ENCODE measurements at regions not wholly inside any gene's neighbourhood (a gene's known extent, or its start where the extent isn't known, plus 50 kb on each side); places are given as distances from the start of the nearest gene placed in this dataset.
"Not testable (repeated sequence)": the region's sequence is repeated elsewhere in the genome, so short reads cannot be mapped to it uniquely, and the experiment has no call there.

DNA sequence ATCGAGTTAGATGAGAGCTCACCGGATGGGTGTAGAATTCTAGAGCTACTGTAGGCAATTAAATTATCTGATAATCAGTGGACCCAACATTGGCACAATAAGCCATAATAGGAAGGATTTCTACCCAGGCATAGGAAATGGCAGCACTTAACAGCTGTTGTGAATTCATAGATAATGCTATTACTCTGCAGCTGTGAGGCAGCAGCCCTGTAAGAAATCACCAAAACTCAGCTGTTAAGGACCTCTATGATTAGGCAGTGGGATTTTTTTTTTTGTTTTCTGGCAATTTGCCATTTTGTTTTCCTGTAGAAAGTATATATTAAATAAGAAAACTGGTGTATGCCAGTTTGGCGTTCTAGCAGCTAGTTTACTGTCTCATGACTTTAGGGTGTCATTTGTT lies 609.1 kb upstream of the SLC35B3 start:
- no peak for DNase-seq

GRCh38 chr6:9040718-9041117 lies 605.4 kb upstream of the SLC35B3 start:
- no peak for DNase-seq

DNA sequence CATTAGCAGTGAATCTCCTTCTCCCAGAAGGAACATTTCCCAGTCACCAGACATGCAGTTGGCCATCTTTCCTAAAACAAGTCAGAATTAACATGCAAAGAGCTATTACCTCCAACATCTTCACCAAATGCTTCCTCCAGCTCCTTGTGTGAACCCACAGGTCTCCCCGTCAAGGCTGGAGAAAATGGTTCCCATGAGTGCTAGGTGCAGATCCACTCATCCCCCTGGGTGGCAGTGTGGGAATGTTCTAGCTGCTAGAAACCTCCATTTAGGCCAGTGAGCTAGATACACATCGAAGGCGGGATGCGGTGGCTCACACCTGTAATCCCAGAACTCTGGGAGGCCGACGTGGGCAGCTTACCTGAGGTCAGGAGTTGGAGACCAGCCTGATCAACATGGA lies 603.9 kb upstream of the SLC35B3 start:
- no peak for DNase-seq

GRCh38 chr6:9028086-9028485 lies 592.7 kb upstream of the SLC35B3 start:
- no peak for DNase-seq

- DNase-seq: no peak
These were observed 590.5 kb upstream of the SLC35B3 start for GRCh38 chr6:9025796-9026394.

DNA sequence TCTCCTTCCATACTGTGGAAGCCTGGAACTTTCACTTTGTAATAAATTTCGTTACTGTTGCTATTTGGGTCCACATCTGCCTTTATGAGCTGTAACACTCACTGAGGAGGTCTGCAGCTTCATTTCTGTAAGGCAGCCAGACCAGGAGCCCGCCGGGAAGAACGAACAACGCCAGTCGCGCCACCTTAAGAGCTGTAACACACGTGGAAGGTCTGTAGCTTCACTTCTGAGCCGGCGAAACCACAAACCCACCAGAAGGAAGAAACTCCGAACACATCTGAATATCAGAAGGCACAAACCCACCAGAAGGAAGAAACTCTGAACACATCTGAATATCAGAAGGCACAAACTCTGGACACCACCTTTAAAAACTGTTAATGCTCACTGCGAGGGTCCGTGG lies 589.9 kb upstream of the SLC35B3 start:
- no peak for DNase-seq

DNA sequence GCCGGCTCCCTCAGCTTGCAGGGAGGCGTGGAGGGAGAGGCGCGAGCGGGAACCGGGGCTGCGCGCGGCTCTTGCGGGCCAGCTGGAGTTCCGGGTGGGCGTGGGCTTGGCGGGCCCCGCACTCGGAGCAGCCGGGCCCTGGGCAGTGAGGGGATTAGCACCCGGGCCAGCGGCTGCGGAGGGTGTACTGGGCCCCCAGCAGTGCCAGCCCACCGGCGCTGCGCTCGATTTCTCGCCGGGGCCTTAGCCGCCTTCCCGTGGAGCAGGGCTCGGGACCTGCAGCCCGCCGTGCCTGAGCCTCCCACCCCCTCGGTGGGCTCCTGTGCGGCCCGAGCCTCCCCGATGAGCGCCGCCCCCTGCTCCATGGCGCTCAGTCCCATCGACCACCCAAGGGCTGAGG lies 588.9 kb upstream of the SLC35B3 start:
- DNase-seq: not testable (repeated sequence)

DNA sequence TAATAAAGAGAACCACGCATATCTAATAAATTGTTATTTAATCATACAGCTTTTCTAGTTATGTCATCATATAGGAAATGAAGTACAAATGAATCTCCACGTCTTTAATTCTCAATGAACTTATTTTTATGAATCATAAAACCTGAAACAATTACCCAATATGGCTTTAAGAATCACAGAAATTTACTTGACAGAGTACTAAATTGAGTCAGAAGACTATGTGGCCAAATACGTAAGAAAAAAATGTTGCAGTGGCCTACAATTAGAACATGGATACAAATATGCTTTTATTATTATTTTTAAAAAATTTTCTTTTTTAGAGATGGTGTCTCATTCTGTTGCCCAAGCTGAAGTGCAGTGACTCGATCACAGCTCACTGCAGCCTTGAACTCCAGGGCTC lies 584.7 kb upstream of the SLC35B3 start:
- no peak for DNase-seq

GRCh38 chr6:9009931-9010330 lies 574.6 kb upstream of the SLC35B3 start:
- DNase-seq: no peak

GRCh38 chr6:9007027-9007426 lies 571.7 kb upstream of the SLC35B3 start:
- DNase-seq: no peak

- no peak for DNase-seq
These were observed 567.5 kb upstream of the SLC35B3 start for GRCh38 chr6:9002833-9003232.

DNA sequence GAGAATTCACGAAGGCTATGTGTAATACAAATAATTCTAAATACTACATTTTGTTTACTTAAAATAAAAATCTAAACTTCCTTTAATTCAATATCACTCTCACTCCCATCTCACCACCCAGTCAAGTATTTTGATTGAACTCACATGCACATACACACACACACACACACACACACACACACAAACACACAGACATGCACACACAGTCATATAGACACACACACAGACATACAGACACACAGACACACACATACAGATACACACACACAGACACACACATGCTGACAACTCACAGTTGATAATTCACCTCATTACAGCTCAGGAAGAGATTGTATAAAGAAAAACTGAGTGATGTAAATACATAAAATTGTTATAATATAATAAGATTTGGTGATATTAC lies 559.8 kb upstream of the SLC35B3 start:
- no peak for DNase-seq

- no peak for DNase-seq
These were observed 557.8 kb upstream of the SLC35B3 start for GRCh38 chr6:8993111-8993510.

DNA sequence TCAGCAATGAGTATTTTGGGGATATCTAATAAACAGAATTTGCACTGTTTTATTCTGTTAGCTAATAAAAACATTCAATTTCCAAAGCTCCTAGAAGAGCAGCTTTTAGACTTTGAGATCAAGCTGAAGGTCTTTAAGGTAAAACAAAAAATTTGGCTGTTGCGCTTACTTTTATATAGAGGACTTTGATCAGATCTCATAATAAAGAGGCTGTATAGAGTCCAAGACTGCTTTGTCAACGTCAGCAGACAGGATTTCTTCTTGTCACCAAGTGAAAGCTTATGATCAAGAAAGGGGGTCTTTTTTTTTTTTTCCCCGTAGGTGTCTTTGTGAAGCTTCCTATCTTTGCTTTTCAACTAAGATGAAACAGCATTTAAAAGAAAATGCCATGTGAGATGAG lies 556.5 kb upstream of the SLC35B3 start:
- no peak for DNase-seq

GRCh38 chr6:8990075-8990474 lies 554.7 kb upstream of the SLC35B3 start:
- DNase-seq: no peak

- peak; percentile 41 for DNase-seq
These were observed 547.9 kb upstream of the SLC35B3 start for GRCh38 chr6:8983202-8983688.

GRCh38 chr6:8982668-8983067 lies 547.3 kb upstream of the SLC35B3 start:
- DNase-seq: no peak

DNA sequence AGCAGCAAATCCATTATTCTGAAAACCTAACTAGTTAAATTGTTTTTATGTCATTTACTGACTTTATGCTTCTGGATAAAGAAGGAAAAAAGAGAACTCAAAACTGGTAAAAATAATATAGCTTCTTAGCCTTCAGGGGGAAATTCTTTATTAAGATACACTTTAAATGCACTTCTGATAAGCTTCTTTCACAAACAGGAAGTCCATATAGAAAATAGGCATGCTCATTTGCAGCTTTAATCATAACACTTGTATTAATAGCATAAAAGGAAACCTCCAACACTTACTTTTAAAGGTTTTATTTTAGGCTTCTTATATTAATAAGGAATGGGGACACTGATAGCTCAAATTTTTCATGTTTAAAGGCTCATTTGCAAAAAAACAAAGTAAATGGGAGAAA lies 538.0 kb upstream of the SLC35B3 start:
- DNase-seq: no peak

DNA sequence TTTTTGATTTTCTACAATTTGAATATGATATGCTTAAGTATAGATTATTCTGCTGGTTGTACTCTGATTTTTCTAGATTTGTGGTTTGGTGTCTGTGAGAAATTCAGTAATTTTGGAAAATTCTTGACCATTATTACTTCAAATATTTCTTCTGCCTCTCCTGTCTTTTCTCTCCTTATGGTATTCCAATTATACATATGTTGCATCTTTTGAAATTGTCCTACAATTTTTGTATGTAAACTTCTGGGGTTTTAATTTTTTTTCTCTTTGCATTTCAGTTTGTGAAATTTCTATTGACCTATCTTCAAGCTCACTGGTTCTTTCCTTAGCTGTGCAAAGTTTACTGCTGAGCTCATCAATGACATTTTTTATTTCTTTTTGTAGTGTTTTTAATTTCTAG lies 534.4 kb upstream of the SLC35B3 start:
- no peak for DNase-seq

DNA sequence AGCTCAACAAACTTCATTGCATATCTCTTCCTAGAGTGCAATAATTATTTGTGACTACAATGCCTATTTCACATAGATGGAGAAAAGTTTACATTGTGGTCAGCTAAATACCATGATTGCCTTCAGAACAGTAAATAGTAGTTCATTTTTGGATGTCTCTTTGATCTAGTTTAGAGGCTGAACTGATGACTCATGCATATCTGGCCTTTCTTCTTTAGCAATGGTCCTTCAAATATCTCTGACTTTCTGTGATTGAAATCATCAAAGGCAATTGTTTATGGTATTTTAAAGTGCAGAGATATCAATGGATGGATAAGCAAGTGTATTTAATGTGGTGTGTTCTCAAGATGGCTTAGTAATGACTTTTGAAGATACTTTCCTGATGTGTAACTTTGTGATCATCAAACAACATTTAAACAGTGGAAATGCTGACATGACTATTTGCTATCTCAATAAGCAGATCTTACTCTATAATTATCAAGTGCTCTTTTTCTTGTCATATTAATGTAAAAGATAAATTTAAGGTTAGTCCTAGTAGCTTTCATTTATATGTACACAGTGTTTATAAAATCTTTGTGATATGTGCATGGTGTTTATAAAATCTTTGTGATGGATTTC lies 523.7 kb upstream of the SLC35B3 start:
- no peak for DNase-seq

GRCh38 chr6:8953310-8953709 lies 518.0 kb upstream of the SLC35B3 start:
- no peak for DNase-seq

- no peak for DNase-seq
These were observed 513.4 kb upstream of the SLC35B3 start for GRCh38 chr6:8948733-8949132.

GRCh38 chr6:8947900-8948299 lies 512.6 kb upstream of the SLC35B3 start:
- no peak for DNase-seq

DNA sequence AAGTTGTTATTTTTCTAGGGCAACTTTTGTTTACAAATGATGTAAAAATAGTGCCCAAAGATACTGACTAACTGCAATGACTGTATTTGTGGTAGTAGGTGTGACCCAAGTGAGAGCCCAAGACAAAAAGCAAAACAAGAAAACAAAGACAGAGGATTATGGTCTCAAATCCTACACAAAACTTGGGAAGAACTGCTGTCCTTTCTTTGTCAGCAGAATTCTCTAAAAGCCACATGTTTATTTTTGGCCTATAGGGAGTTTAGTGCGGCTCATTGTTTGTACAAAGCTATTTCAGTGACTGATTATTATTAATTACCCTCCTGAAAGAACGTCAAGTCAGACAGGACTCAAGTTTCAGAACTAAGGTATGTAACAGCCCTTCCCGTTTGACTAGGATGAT lies 509.2 kb upstream of the SLC35B3 start:
- DNase-seq: no peak

DNA sequence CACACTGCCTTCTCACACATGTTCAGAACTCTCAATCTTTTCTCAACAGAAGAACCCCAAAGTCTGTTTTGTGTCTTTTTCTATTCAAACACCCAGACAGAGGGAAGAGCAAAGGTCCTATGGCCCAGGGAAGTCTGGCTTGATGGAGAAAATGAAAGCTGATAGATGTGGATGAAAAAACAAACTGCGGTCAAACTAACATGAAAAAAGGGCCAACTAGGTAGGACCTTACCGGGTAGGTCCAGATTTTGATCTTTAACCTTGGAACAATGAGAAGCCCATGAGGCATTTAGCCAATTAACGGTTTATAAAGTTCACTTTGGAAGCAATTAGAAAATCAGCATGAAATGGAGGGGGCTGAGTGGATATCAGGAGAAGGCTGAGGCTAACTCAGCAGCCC lies 507.7 kb upstream of the SLC35B3 start:
- DNase-seq: no peak
